HCT116 (cell line): ENCODE measurements at regions not wholly inside any gene's neighbourhood (a gene's known extent, or its start where the extent isn't known, plus 50 kb on each side); places are given as distances from the start of the nearest gene placed in this dataset.

Experiments
- ATAC-seq: fragments of 200-7000 bp; cut with Tn5 transposase; 2 replicates; pipeline ENCODE4 v1.9.1; 2020; ENCODE audit warnings: mild to moderate bottlenecking, moderate library complexity
- BruUV-seq: library from RNA; stranded (reverse); fragments of 400-500 nt; replicated peaks from 2 replicates; lab custom pipeline; 2021; lab: Mats Ljungman, UMichigan
- CTCF ChIA-PET: fragments of 300-600 bp; sonication (Branson Sonifier 250); formaldehyde crosslinking; loops from one replicate; lab custom pipeline; 2021; ENCODE audit warnings: antibody characterized with exemption; lab: Charles Lee
- POLR2A ChIA-PET: fragments of 300-600, 350-600 bp; sonication (Branson Sonifier 250); formaldehyde crosslinking; loops from one replicate; lab custom pipeline; 2021; ENCODE audit warnings: antibody characterized with exemption; lab: Charles Lee
- RAD21 ChIA-PET, 2 experiments: fragments of 300-600 bp; sonication (Branson Sonifier 250); formaldehyde crosslinking; loops; one replicate each; lab custom pipeline; 2023; ENCODE audit warnings: low total read pairs in 2 of 2; ENCODE audit not compliant: uncharacterized antibody in 2 of 2, unreplicated experiment in 2 of 2, low non-redundant PET in 1 of 2; lab: Charles Lee
- DNase-seq: peaks from one replicate; pipeline ENCODE4 v3.0.0-alpha.2; 2010; ENCODE audit warnings: low read depth, low spot score
- H2AFZ ChIP-seq: fragments of 200-600 bp; shearing (Covaris generic), sonication (generic); 2 replicates; pipeline ENCODE4 v1.6.1; 2017; ENCODE audit warnings: low read depth, mixed run types, mixed read lengths, antibody characterized with exemption, low read length; ENCODE audit not compliant: poor library complexity, severe bottlenecking
- H3K27ac ChIP-seq: 2 replicates; pipeline ENCODE4 v1.5.1; 2012; ENCODE audit warnings: low read depth, low read length
- H3K27me3 ChIP-seq: fragments of 200-600 bp; sonication (generic); 2 replicates; pipeline ENCODE4 v1.6.1; 2016; ENCODE audit warnings: mixed run types, low read length, mixed read lengths; ENCODE audit not compliant: insufficient read depth
- H3K36me3 ChIP-seq, 2 experiments: fragments of 200-500 bp in 1 of 2; fragments of 200-600 bp in 1 of 2; sonication (Bioruptor generic) in 1 of 2; sonication (generic) in 1 of 2; 2 replicates each; pipeline versions ENCODE4 v1.5.1 to v1.6.1; 2014 to 2016; ENCODE audit warnings: low read length in 2 of 2, inconsistent platforms in 1 of 2, mixed read lengths in 1 of 2, mixed run types in 1 of 2; ENCODE audit not compliant: insufficient read depth in 2 of 2, control insufficient read depth in 1 of 2
- H3K4me1 ChIP-seq, 2 experiments: fragments of 200-600 bp in 1 of 2; sonication (generic) in 1 of 2; 2 replicates each; pipeline versions ENCODE4 v1.5.1 to v1.6.1; 2012 to 2017; ENCODE audit warnings: low read length in 2 of 2, inconsistent platforms in 1 of 2, mild to moderate bottlenecking in 1 of 2, mixed read lengths in 1 of 2, mixed run types in 1 of 2, moderate library complexity in 1 of 2; ENCODE audit not compliant: insufficient read depth in 2 of 2, control insufficient read depth in 1 of 2
- H3K4me2 ChIP-seq: fragments of 200-600 bp; sonication (generic); 2 replicates; pipeline ENCODE4 v1.6.1; 2017; ENCODE audit warnings: mixed run types, low read length, mixed read lengths
- H3K4me3 ChIP-seq, 2 experiments: fragments of 200-600 bp in 1 of 2; sonication (generic) in 1 of 2; replicated peaks in 1 of 2; 2 replicates each; pipeline ENCODE4 v1.5.1; 2011 to 2016; ENCODE audit warnings: low read length in 2 of 2, control low read depth in 1 of 2, low read depth in 1 of 2, mild to moderate bottlenecking in 1 of 2, mixed read lengths in 1 of 2, mixed run types in 1 of 2
- H3K79me2 ChIP-seq: fragments of 200-600 bp; sonication (generic); 2 replicates; pipeline ENCODE4 v1.6.1; 2017; ENCODE audit warnings: mild to moderate bottlenecking, mixed run types, low read length, moderate library complexity, mixed read lengths; ENCODE audit not compliant: insufficient read depth
- H3K9ac ChIP-seq: fragments of 200-600 bp; sonication (generic); 2 replicates; pipeline ENCODE4 v1.6.1; 2016; ENCODE audit warnings: low read length, mixed read lengths
- H3K9me2 ChIP-seq: fragments of 200-600 bp; sonication (generic), shearing (Covaris generic); 2 replicates; pipeline ENCODE4 v1.6.1; 2017; ENCODE audit warnings: mixed run types, mild to moderate bottlenecking, moderate library complexity; ENCODE audit not compliant: insufficient read depth
- H3K9me3 ChIP-seq, 2 experiments: fragments of 200-500 bp in 1 of 2; fragments of 200-600 bp in 1 of 2; sonication (Bioruptor generic) in 1 of 2; sonication (generic) in 1 of 2; 2 replicates each; pipeline ENCODE4 v1.6.1; 2014 to 2017; ENCODE audit warnings: low read length in 2 of 2, mixed read lengths in 2 of 2, inconsistent platforms in 1 of 2, low read depth in 1 of 2, mild to moderate bottlenecking in 1 of 2, mixed run types in 1 of 2, moderate library complexity in 1 of 2; ENCODE audit not compliant: control insufficient read depth in 1 of 2, insufficient read depth in 1 of 2
- H4K20me1 ChIP-seq: fragments of 200-600 bp; sonication (generic), shearing (Covaris generic); 2 replicates; pipeline ENCODE4 v1.6.1; 2017; ENCODE audit warnings: mixed run types, mild to moderate bottlenecking, moderate library complexity; ENCODE audit not compliant: insufficient read depth
- ATF3 ChIP-seq: IDR thresholded peaks from 2 replicates; pipeline ENCODE4 v1.6.1; 2012
- CBX3 ChIP-seq: IDR thresholded peaks from 2 replicates; pipeline ENCODE4 v1.6.1; 2012; ENCODE audit warnings: low read depth
- CEBPB ChIP-seq: IDR thresholded peaks from 2 replicates; pipeline ENCODE4 v1.6.1; 2012; ENCODE audit warnings: low read depth
- CTCF ChIP-seq, 3 experiments: fragments of 200-600 bp in 1 of 3; sonication (generic) in 1 of 3; IDR thresholded peaks in 2 of 3; conservative IDR thresholded peaks in 1 of 3; 2 replicates each; pipeline ENCODE4 v1.5.1; 2012 to 2017; ENCODE audit warnings: low read depth in 2 of 3, low read length in 2 of 3, antibody characterized with exemption in 1 of 3, borderline replicate concordance in 1 of 3, control low read depth in 1 of 3, mild to moderate bottlenecking in 1 of 3, mixed read lengths in 1 of 3, mixed run types in 1 of 3, moderate library complexity in 1 of 3; ENCODE audit not compliant: insufficient read depth in 1 of 3
- ELF1 ChIP-seq: IDR thresholded peaks from 2 replicates; pipeline ENCODE4 v1.6.1; 2012; ENCODE audit warnings: low read depth, borderline replicate concordance
- EZH2 ChIP-seq: fragments of 200-600 bp; sonication (generic); IDR thresholded peaks from 2 replicates; pipeline ENCODE4 v1.6.1; 2017; ENCODE audit warnings: antibody characterized with exemption, mixed run types
- EZH2phosphoT487 ChIP-seq: fragments of 200-600 bp; IDR thresholded peaks from 2 replicates; pipeline ENCODE4 v1.6.1; 2018; ENCODE audit warnings: antibody characterized with exemption, borderline replicate concordance
- JUND ChIP-seq: IDR thresholded peaks from 2 replicates; pipeline ENCODE4 v1.6.1; 2012
- POLR2A ChIP-seq: IDR thresholded peaks from 2 replicates; pipeline ENCODE4 v1.7.0; 2011; ENCODE audit warnings: borderline replicate concordance; ENCODE audit not compliant: insufficient read depth, insufficient read length; ENCODE audit errors: extremely low read depth
- RAD21 ChIP-seq: IDR thresholded peaks from 2 replicates; pipeline ENCODE4 v1.6.1; 2012; ENCODE audit warnings: low read depth, mild to moderate bottlenecking
- REST ChIP-seq: IDR thresholded peaks from 2 replicates; pipeline ENCODE4 v1.6.1; 2012; ENCODE audit warnings: low read depth
- SIN3A ChIP-seq: IDR thresholded peaks from 2 replicates; pipeline ENCODE4 v1.6.1; 2012; ENCODE audit warnings: low read depth
- SP1 ChIP-seq: IDR thresholded peaks from 2 replicates; pipeline ENCODE4 v1.6.1; 2012; ENCODE audit warnings: low read depth
- SRF ChIP-seq: IDR thresholded peaks from 2 replicates; pipeline ENCODE4 v1.6.1; 2012; ENCODE audit warnings: low read depth
- TCF7L2 ChIP-seq: IDR thresholded peaks from 2 replicates; pipeline ENCODE4 v1.7.0; 2011; ENCODE audit warnings: borderline replicate concordance, inconsistent platforms; ENCODE audit not compliant: insufficient read depth, insufficient read length; ENCODE audit errors: extremely low read depth
- ZBTB33 ChIP-seq: IDR thresholded peaks from 2 replicates; pipeline ENCODE4 v1.6.1; 2011; ENCODE audit warnings: mild to moderate bottlenecking, low read length, moderate library complexity; ENCODE audit not compliant: insufficient replicate concordance; ENCODE audit errors: extremely low read depth
- ZNF274 ChIP-seq: fragments of 200-500 bp; sonication (Bioruptor generic); IDR thresholded peaks from 2 replicates; pipeline ENCODE4 v1.6.1; 2014; ENCODE audit warnings: mild to moderate bottlenecking, low read depth, low read length, inconsistent platforms
- intact Hi-C: fragments of 100-400 bp; cut with micrococcal nuclease; formaldehyde crosslinking; loops from 2 replicates; pipeline ENCODE4 v1.10.0; 2022

GRCh38 chr18:53817976-53818950 is 406.2 kb downstream of the MBD2 start (continued):
- no peak for TF ChIP-seq ATF3
- TF ChIP-seq CEBPB: no peak
- no peak for TF ChIP-seq SIN3A
- no peak for TF ChIP-seq ZNF274

GRCh38 chr18:53800171-53800570 is 424.3 kb downstream of the MBD2 start:
- ATAC-seq (no peak), DNase-seq (no peak)
- POLR2A ChIA-PET: no interaction called here
- Histone ChIP-seq H3K27me3 (no peaks in the 10 kb centered on the region), H3K36me3 (no peaks in the 10 kb centered on the region), H3K4me3 (no peak overlapping the region), H3K9ac (no peak overlapping the region), H3K4me2 (no peak overlapping the region), H2AFZ (no peak overlapping the region), H3K9me3 (no peaks in the 10 kb centered on the region; a peak in 1 of 4 replicates), H4K20me1 (no peaks in the 10 kb centered on the region), H3K4me1 (no peaks in the 10 kb centered on the region), H3K9me2 (no peaks in the 10 kb centered on the region), H3K79me2 (no peaks in the 10 kb centered on the region), H3K27ac (no peak overlapping the region)
- CTCF ChIA-PET: no interaction called here
- intact Hi-C loops: no loop called here
- BruUV-seq: no TSS peak
- RAD21 ChIA-PET: no interaction called here
- TF ChIP-seq REST (no peak), SRF (no peak), RAD21 (no peak), TCF7L2 (no peak), CTCF (IDR thresholded peaks at IDR 0.05 in 2 of 3, conservative IDR thresholded peaks at IDR 0.05 in 1 of 3; ENCODE audit: borderline replicate concordance in 1 of 3, insufficient read depth in 1 of 3, low read depth in 2 of 3, low read length in 2 of 3) (no peak), JUND (no peak), EZH2phosphoT487 (no peak), CBX3 (no peak), POLR2A (no peak), CEBPB (no peak), ZBTB33 (no peak), SIN3A (no peak), EZH2 (no peak), SP1 (no peak), ELF1 (no peak)
